ENCODE measurements at regions not wholly inside any gene's neighbourhood (a gene's known extent, or its start where the extent isn't known, plus 50 kb on each side); places are given as distances from the start of the nearest gene placed in this dataset.
A peak's percentile ranks its signal among the peaks of the same experiment; 100 is the strongest.

DNA sequence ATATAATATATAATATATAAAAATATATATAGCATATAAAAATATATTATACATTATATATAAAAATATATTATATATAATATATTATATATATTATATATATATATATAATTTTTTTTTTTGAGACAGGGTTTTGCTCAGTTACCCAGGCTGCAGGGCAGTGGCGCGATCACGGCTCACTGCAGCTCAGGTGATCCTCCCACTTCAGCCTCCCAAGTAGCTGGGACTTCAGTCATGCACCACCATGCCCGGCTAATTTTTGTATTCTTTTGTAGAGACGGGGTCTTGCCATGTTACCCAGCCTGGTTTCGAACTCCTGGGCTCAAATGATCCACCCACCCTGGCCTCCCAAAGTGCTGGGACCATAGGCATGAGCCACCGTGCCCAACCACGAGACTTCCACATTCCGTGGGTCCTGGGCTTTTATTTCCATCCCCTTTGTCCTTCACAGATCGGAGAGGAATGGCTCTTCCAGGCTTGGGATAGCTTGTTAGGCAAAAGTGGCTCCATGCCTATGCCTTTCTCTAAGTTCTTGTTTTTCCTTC, 62.0 kb upstream of the IER5L start:
- TF ChIP-seq, protein P1, sequence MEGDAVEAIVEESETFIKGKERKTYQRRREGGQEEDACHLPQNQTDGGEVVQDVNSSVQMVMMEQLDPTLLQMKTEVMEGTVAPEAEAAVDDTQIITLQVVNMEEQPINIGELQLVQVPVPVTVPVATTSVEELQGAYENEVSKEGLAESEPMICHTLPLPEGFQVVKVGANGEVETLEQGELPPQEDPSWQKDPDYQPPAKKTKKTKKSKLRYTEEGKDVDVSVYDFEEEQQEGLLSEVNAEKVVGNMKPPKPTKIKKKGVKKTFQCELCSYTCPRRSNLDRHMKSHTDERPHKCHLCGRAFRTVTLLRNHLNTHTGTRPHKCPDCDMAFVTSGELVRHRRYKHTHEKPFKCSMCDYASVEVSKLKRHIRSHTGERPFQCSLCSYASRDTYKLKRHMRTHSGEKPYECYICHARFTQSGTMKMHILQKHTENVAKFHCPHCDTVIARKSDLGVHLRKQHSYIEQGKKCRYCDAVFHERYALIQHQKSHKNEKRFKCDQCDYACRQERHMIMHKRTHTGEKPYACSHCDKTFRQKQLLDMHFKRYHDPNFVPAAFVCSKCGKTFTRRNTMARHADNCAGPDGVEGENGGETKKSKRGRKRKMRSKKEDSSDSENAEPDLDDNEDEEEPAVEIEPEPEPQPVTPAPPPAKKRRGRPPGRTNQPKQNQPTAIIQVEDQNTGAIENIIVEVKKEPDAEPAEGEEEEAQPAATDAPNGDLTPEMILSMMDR (IDR thresholded peaks at IDR 0.05) = no peak
- no peaks in the 10 kb centered on the region for H3K9me3 ChIP-seq (ENCODE audit: control insufficient read depth, insufficient read depth, low read length)
- H3K36me3 ChIP-seq (ENCODE audit: control insufficient read depth, insufficient read depth, low read length) = no peaks in the 10 kb centered on the region
- no peaks in the 10 kb centered on the region for H3K27me3 Mint-ChIP-seq (ENCODE audit: low read depth in 2 of 2)
- no peak overlapping the region for H3K27ac ChIP-seq (ENCODE audit: low read length)
- H3K36me3 Mint-ChIP-seq = no peaks in the 10 kb centered on the region
- ATAC-seq (no peak), DNase-seq (no peak)
- no peak overlapping the region for H3K4me3 Mint-ChIP-seq
- H3K27ac Mint-ChIP-seq = no peak overlapping the region
- H3K9me3 Mint-ChIP-seq = no peaks in the 10 kb centered on the region
- peaks cover 11 to 34% of the 10 kb centered on the region in 2 donors for H3K4me1 Mint-ChIP-seq
- peaks cover 29% of the 10 kb centered on the region for H3K4me1 ChIP-seq (ENCODE audit: control insufficient read depth, insufficient read depth, low read length)
- 89% methylated on average over 10 of the region's 10 CpGs for WGBS (ENCODE audit: insufficient coverage)
- intact Hi-C loops (cut with micrococcal nuclease) = no loop called here
- no peak overlapping the region for H3K4me3 ChIP-seq (ENCODE audit: low read length)
- no peaks in the 10 kb centered on the region for H3K27me3 ChIP-seq (ENCODE audit: control insufficient read depth, insufficient read depth, low read length)

GRCh38 chr9:129237803-129238202, 59.7 kb upstream of the IER5L start:
- Mint-ChIP-seq H3K9me3 (peaks cover 4 to 5% of the 10 kb centered on the region in 2 donors), H3K27me3 (ENCODE audit: low read depth in 2 of 2) (no peaks in the 10 kb centered on the region), H3K36me3 (no peaks in the 10 kb centered on the region), H3K27ac (no peak overlapping the region), H3K4me3 (no peak overlapping the region), H3K4me1 (peaks cover 11 to 48% of the 10 kb centered on the region in 2 donors)
- Histone ChIP-seq H3K27ac (ENCODE audit: low read length) (no peak overlapping the region), H3K4me3 (ENCODE audit: low read length) (no peak overlapping the region), H3K27me3 (ENCODE audit: control insufficient read depth, insufficient read depth, low read length) (no peaks in the 10 kb centered on the region), H3K9me3 (ENCODE audit: control insufficient read depth, insufficient read depth, low read length) (peaks cover 4% of the 10 kb centered on the region), H3K4me1 (ENCODE audit: control insufficient read depth, insufficient read depth, low read length) (peaks cover 30% of the 10 kb centered on the region), H3K36me3 (ENCODE audit: control insufficient read depth, insufficient read depth, low read length) (no peaks in the 10 kb centered on the region)
- ATAC-seq (no peak), DNase-seq (no peak)
- intact Hi-C loops (cut with micrococcal nuclease) = no loop called here
- 97% methylated on average over 2 of the region's 2 CpGs for WGBS (ENCODE audit: insufficient coverage)
- TF ChIP-seq, protein P1 (IDR thresholded peaks at IDR 0.05) = no peak

DNA sequence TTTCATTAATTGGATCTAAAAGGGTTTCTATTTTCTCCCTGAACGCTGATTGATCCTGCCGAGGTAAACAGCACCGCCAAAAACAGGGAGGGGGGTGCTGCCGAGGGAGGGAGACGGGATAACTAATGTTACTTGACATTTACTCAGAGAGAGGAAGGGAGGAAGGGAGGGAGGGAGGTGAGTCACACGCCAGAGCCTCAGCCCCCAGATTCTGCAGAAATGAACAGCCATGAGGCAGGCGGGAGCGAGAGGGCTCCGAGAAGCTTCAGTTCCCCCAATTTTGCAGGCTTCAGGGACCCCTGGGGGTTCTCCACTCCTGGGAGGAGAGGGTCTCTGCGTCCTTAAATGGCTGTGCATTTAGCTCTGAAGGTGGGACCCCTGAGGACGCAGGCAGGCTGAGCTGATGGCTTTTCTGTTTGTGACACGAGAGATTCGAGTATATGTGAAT, 59.1 kb upstream of the IER5L start:
- 31% methylated on average over 13 of the region's 13 CpGs for WGBS (ENCODE audit: insufficient coverage)
- intact Hi-C loops (cut with micrococcal nuclease) = no loop called here
- no peak overlapping the region for H3K27ac ChIP-seq (ENCODE audit: low read length)
- H3K9me3 ChIP-seq (ENCODE audit: control insufficient read depth, insufficient read depth, low read length) = peaks cover 4% of the 10 kb centered on the region
- DNase-seq (peak in 1 of 2 donors; percentile 65), ATAC-seq (peak in 1 of 3 donors; percentile 49)
- no peaks in the 10 kb centered on the region for H3K36me3 Mint-ChIP-seq
- no peak overlapping the region for H3K27ac Mint-ChIP-seq
- H3K4me1 Mint-ChIP-seq = peaks cover 11 to 48% of the 10 kb centered on the region in 2 donors
- TF ChIP-seq, protein P1 (IDR thresholded peaks at IDR 0.05) = no peak
- peaks cover 4 to 8% of the 10 kb centered on the region in 2 donors for H3K9me3 Mint-ChIP-seq
- H3K4me3 ChIP-seq (ENCODE audit: low read length) = no peak overlapping the region
- H3K27me3 Mint-ChIP-seq (ENCODE audit: low read depth in 2 of 2) = no peaks in the 10 kb centered on the region
- H3K36me3 ChIP-seq (ENCODE audit: control insufficient read depth, insufficient read depth, low read length) = no peaks in the 10 kb centered on the region
- no peaks in the 10 kb centered on the region for H3K27me3 ChIP-seq (ENCODE audit: control insufficient read depth, insufficient read depth, low read length)
- H3K4me1 ChIP-seq (ENCODE audit: control insufficient read depth, insufficient read depth, low read length) = peaks cover 30% of the 10 kb centered on the region
- H3K4me3 Mint-ChIP-seq = peak overlapping the region; percentile 21

Measured in natural killer cell (primary cell).